Stimulated activated CD4-positive, alpha-beta T cell treated with anti-CD3 and anti-CD28 coated beads, Interleukin-12 subunit alpha, Interleukin-12 subunit beta, amount 100 ng/mL, for 4 hours (primary cell): ENCODE measurements at regions not wholly inside any gene's neighbourhood (a gene's known extent, or its start where the extent isn't known, plus 50 kb on each side); places are given as distances from the start of the nearest gene placed in this dataset.

Experiments
- DNase-seq: peaks from one replicate; pipeline ENCODE4 v3.0.0-alpha.2; 2020

- DNase-seq: no peak
Observed at GRCh38 chr10:118246332-118247295, 95.5 kb downstream of the FAM204A start.

DNA sequence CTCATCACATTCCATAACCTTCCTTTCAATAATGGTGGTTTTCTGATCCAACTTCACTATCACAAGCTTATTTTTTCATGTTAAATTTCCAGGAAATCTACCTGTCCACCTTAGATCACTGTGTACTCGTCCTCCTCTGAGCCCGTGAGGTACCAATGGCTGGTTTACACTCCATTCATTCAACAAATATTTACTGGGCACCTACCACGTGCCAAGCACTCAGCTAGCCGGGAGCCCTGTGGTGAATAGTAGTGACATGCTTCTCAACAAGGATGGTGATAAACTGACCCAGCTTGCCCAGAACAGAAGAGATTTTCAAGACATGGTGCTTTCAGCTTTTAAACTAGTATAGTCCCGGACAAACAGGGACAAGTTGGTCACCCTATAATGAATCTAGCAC lies 98.2 kb downstream of the FAM204A start:
- DNase-seq: no peak

DNA sequence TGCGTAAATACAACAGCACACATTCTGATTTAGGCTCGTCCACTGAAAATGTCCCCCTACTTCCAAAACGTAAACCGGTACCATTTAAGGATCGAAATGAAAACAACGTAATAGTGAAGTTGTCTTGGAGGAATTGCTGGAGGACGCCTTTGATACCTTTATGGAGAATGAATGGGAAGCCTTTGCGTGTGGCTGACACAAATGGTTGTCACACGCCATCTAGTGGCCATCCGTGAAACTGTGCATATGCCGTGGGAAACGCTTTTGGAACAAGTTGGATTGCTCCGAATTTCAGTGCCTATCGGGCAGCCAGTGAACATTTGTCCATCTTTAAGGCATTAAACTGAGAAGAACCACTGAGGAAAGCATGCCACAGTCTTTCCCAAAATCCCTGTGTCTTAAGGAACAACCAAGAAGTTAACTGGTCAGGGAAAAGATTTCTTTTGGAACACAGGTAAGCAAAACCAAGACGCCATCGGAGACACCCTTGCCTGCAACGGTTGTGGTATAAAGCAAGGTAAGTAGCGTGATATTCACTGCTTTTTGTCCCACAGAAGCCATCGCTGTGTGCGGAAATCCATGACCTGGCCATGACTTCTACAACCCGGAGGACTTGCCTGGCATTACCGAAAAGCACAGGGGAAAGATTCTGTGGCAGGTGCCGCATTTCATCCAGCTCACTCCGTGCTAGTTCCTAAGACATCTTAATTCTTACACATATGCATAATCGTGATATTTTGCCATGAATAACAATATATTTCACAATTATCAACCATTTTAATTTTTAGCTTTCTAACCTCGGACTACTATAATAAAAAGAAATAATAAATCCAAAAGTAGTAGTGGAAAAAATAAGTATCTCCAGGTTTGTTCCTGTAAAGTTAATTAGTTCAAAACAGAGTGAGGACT lies 100.6 kb downstream of the FAM204A start:
- DNase-seq: peak; percentile 59

- DNase-seq: no peak
Observed at GRCh38 chr10:118239236-118239630, 102.9 kb downstream of the FAM204A start.

- no peak for DNase-seq
Observed at GRCh38 chr10:118238573-118239235, 103.4 kb downstream of the FAM204A start.

DNA sequence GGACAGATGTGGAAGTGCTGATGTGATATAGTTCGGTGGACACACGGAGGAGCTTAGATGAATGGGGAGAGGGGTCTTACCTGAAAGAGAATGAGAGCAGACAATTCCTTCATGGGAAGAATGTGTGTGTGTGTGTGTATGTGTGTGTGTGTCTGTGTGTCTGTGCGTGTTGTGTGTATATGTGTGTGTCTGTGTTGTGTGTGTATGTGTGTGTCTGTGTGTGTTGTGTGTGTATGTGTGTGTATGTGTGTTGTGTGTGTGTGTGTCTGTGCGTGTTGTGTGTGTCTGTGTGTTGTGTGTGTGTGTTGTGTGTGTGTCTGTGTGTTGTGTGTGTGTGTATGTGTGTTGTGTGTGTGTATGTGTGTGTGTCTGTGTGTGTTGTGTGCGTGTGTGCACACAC lies 104.2 kb downstream of the FAM204A start:
- DNase-seq: no peak

DNA sequence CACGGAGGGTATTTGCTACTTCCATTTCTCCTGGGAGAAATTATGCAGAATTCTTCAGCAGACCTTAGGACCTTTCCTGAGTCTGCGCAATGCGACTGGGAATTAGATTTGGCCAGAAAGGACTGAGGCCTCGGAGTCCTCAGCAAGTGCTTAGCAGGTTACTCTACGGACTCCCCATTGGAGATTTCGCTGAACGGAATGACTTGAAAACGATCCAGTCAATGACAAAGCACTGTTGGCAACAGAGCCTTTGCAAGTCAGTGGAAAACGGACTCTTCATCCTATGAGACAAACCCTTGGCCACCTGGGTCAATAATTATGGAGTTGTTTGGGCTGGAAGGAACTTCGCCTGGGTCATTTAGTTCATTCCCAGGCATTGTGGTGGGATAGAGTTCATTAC lies 107.4 kb downstream of the FAM204A start:
- no peak for DNase-seq

DNA sequence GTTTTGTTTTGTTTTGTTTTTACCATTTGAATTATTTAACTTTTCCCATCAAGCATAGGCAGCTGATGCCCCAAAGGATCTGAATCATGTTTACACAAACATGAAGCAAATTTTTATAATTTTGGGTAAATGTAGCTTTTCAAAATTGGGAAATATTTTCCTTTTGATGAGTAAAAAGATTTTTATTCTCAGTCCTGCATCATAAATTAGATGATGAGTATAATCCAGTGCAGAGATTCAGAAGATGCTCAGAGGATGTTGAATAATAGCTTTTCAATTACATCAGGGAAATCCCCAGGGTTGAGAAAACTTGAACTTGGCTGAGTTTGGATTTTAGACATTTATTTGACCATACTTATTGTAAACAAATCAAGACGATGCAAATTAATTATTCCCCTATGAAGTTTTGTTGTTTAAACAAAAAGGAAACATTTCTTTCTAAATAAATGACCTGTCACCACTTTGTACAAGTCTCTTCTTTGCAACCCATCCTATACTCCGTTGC lies 121.7 kb downstream of the FAM204A start:
- DNase-seq: no peak

- no peak for DNase-seq
Observed at GRCh38 chr10:118218562-118218961, 123.6 kb downstream of the FAM204A start.

GRCh38 chr10:118216571-118217170 lies 125.5 kb downstream of the FAM204A start:
- DNase-seq: no peak

GRCh38 chr10:118216020-118216419 lies 126.1 kb downstream of the FAM204A start:
- no peak for DNase-seq

- DNase-seq: no peak
Observed at GRCh38 chr10:118214776-118215175, 127.3 kb downstream of the FAM204A start.

- DNase-seq: no peak
Observed at GRCh38 chr10:118213436-118213835, 128.7 kb downstream of the FAM204A start.

DNA sequence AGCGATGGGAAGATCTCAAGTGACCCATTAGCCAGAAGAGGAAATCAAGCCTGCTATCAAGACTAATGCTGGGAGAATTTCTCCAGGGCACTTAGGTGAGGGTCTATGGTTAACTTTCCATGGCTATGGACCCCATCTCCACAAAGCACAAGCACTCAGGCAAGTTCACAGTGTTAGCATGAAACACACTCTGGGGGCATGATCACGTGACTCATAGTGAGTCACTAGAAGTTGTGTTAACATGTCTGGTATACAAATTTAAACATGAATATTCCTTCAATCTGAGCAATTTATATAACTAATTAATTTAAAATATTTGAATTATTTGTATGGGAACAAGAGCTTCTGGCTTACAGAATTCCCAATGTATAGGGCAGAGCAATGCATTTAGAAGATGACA lies 131.8 kb downstream of the FAM204A start:
- DNase-seq: no peak

DNA sequence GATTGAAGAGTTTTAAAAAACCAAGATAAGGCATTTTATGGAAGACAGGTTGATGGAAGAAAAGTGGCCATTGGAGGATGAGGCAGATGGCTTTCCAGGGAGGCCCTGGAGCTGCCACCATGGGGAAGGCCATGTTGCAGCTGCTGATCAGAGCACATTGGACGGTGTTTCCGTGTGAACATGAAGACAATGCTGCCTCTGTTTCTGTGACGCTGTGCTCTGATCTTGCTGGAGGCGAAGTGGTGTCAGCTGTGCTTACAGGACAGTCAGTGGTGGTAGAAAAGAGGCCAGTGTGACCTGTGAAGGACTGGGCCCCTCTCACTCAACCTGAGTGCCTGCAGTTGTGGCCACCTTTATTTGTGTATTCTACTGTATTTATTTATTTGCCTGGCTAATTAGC lies 132.9 kb downstream of the FAM204A start:
- DNase-seq: no peak

GRCh38 chr10:118207470-118208007 lies 134.6 kb downstream of the FAM204A start:
- DNase-seq: no peak

DNA sequence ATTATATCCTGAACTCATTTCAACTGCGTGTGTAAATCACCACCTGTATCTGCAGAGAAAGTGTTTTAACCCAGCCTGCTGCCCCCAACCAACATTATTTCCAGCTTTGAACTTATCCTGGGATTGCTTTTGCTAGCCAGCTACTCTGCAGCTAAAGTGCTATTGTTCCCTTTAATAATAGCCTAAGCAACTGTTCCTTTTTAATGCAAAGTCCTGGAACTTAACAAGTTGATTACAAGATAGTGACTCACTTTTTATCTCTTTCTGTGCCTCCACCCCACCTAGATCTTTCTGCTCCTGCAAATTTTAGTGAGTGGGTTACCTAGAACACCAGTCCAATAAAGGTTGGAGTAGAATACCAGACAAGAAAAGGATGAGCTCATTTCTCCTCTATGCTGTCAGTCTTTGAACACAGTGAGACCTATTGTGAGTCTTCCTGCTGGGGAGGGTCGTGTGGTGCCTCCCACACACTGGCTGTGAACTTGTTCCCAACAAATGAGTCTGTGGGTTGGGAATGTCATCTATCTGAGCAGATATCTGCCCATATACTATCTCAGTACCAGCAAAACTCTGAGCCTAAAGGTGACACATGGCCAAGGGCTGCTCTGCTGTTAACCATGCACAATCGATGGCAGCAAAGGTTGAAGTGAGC lies 137.7 kb downstream of the FAM204A start:
- no peak for DNase-seq

- DNase-seq: no peak
Observed at GRCh38 chr10:118203461-118203860, 138.7 kb downstream of the FAM204A start.

GRCh38 chr10:118195729-118196128 lies 146.4 kb downstream of the FAM204A start:
- DNase-seq: no peak

DNA sequence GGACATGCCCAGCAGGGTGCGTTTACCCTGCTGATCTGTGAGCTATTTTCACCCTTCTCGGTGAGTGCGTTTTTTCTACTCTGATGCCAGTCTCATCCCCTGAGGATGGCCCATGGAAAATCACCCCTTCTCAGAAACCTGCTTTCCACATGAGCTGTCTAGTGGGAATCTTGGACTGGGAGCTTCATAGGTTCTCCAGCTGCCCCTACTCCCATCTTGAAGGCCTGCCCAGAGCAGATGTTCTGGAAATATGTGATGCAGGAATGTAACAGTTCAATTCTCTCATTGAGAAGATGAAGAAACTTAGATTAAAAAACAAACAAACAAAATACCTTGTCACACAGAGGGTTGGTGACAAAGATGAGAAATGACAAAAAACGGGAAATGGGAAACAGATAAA lies 146.9 kb upstream of the RAB11FIP2 start:
- no peak for DNase-seq

GRCh38 chr10:118181021-118181420 lies 134.3 kb upstream of the RAB11FIP2 start:
- no peak for DNase-seq

DNA sequence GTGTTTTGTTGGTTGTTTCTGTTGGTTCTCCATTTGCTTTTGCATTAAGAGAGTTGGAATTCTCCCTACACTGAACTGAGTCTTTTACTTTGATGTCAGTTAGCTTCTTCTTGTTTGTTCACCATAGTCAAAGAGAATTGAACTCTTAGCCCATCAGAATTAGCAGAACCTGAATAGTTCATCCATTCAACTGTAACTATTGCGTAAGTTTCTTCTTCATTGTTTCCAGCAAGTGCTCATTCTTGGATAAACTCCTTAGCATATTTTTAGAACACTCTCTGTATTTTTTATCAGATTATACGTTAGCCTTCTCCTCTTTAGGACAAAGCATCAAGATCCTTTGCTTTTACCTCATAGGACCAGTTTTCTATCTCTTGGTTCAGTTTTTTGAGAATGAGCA lies 128.4 kb upstream of the RAB11FIP2 start:
- no peak for DNase-seq
